HepG2 (cell line): ENCODE measurements at regions not wholly inside any gene's neighbourhood (a gene's known extent, or its start where the extent isn't known, plus 50 kb on each side); places are given as distances from the start of the nearest gene placed in this dataset.

Experiments
- ATAC-seq: fragments of 200-7000 bp; cut with Tn5 transposase; 3 replicates; pipeline ENCODE4 v1.9.1; 2020; ENCODE audit warnings: mild to moderate bottlenecking, moderate library complexity
- BruUV-seq: library from RNA; stranded (reverse); fragments of 400-500 nt; replicated peaks from 2 replicates; lab custom pipeline; 2021; lab: Mats Ljungman, UMichigan
- CTCF ChIA-PET: fragments of 300-600 bp; formaldehyde crosslinking; extraction: SDS; loops from one replicate; lab custom pipeline; 2021; ENCODE audit warnings: low total read pairs, inconsistent platforms, low intra/inter-chr PET ratio; lab: Yijun Ruan, JAX
- POLR2A ChIA-PET: fragments of 350-600 bp; sonication (Branson Sonifier 250); formaldehyde crosslinking; loops from one replicate; lab custom pipeline; 2020; ENCODE audit warnings: antibody characterized with exemption, inconsistent platforms; lab: Yijun Ruan, JAX
- DNase-seq: peaks from one replicate; pipeline ENCODE4 v3.0.0-alpha.2; 2015; ENCODE audit warnings: low spot score
- FAIRE-seq: peaks from 3 replicates; lab custom pipeline; 2011; peaks lifted over from hg19 to GRCh38; lab: Jason Lieb, UNC
- H2AFZ ChIP-seq: one replicate; pipeline ENCODE4 v1.6.1; 2011; ENCODE audit warnings: low read length, inconsistent platforms
- H3K27ac ChIP-seq: fragments of 300-600 bp; 3 replicates; pipeline ENCODE4 v1.8.0; 2011; ENCODE audit warnings: mixed run types, mild to moderate bottlenecking, mixed read lengths, low read length, inconsistent platforms; ENCODE audit not compliant: insufficient read depth; ENCODE audit errors: extremely low read length
- H3K27me3 ChIP-seq, 2 experiments: fragments of 200-600 bp in 1 of 2; 2 replicates in 1 of 2; 3 replicates in 1 of 2; pipeline versions ENCODE4 v1.6.0 to v1.8.0; 2011; ENCODE audit warnings: low read length in 2 of 2, mild to moderate bottlenecking in 2 of 2, moderate library complexity in 2 of 2, inconsistent platforms in 1 of 2; ENCODE audit not compliant: insufficient read depth in 2 of 2, control insufficient read depth in 1 of 2
- H3K36me3 ChIP-seq, 2 experiments: fragments of 200-600 bp in 1 of 2; replicated peaks in 1 of 2; 2 replicates in 1 of 2; 3 replicates in 1 of 2; pipeline versions ENCODE4 v1.5.1 to v1.8.0; 2011; ENCODE audit warnings: low read length in 2 of 2, inconsistent platforms in 1 of 2; ENCODE audit not compliant: insufficient read depth in 2 of 2, control insufficient read depth in 1 of 2
- H3K4me1 ChIP-seq: 2 replicates; pipeline ENCODE4 v1.5.1; 2012; ENCODE audit warnings: low read length, inconsistent platforms; ENCODE audit not compliant: insufficient read depth
- H3K4me2 ChIP-seq: 2 replicates; pipeline ENCODE4 v1.6.0; 2011; ENCODE audit warnings: low read depth, low read length, inconsistent platforms
- H3K4me3 ChIP-seq, 3 experiments: fragments of 200-600 bp in 1 of 3; sonication (generic), shearing (Covaris generic) in 1 of 3; replicated peaks in 1 of 3; 2 replicates each; pipeline ENCODE4 v1.5.1; 2011 to 2016; ENCODE audit warnings: low read length in 3 of 3, inconsistent platforms in 2 of 3, low read depth in 2 of 3, mild to moderate bottlenecking in 2 of 3, control low read depth in 1 of 3, mixed read lengths in 1 of 3; ENCODE audit not compliant: insufficient read depth in 1 of 3
- H3K79me2 ChIP-seq: one replicate; pipeline ENCODE4 v1.6.1; 2011; ENCODE audit warnings: low read length, inconsistent platforms; ENCODE audit not compliant: insufficient read depth
- H3K9ac ChIP-seq: 2 replicates; pipeline ENCODE4 v1.6.0; 2011; ENCODE audit warnings: mild to moderate bottlenecking, low read depth, low read length, inconsistent platforms; ENCODE audit not compliant: insufficient read depth
- H3K9me3 ChIP-seq: 2 replicates; pipeline ENCODE4 v1.5.1; 2012; ENCODE audit warnings: mild to moderate bottlenecking, low read length
- H4K20me1 ChIP-seq: 2 replicates; pipeline ENCODE4 v1.6.0; 2011; ENCODE audit warnings: inconsistent platforms, mild to moderate bottlenecking, low read length, moderate library complexity; ENCODE audit not compliant: insufficient read depth
- CHD4 ChIP-seq: fragments of 200-600 bp; sonication (generic); IDR thresholded peaks from 2 replicates; pipeline ENCODE4 v1.7.0; 2017; ENCODE audit warnings: mild to moderate bottlenecking, low read length, borderline replicate concordance
- FOSL2 ChIP-seq: sonication (generic); formaldehyde crosslinking; IDR thresholded peaks from 2 replicates; pipeline ENCODE4 v1.4.0; 2020; ENCODE audit warnings: missing genetic modification reagents
- GATAD1 ChIP-seq: IDR thresholded peaks from 2 replicates; pipeline ENCODE4 v1.6.1; 2016; ENCODE audit warnings: missing genetic modification reagents, missing compliant biosample characterization
- HNRNPK ChIP-seq: fragments of 200-400 bp; formaldehyde crosslinking; IDR thresholded peaks from 2 replicates; pipeline ENCODE4 v1.6.1; 2018; ENCODE audit warnings: low read length, low read depth, moderate library complexity, mild to moderate bottlenecking; ENCODE audit not compliant: poor library complexity, severe bottlenecking
- NCOR1 ChIP-seq: fragments of 200-600 bp; sonication (generic); IDR thresholded peaks from 2 replicates; pipeline ENCODE4 v1.7.0; 2017; ENCODE audit warnings: antibody characterized with exemption, low read length, borderline replicate concordance
- PTBP1 ChIP-seq: fragments of 200-400 bp; formaldehyde crosslinking; IDR thresholded peaks from 2 replicates; pipeline ENCODE4 v1.6.1; 2018; ENCODE audit warnings: low read length, low read depth; ENCODE audit not compliant: poor library complexity, severe bottlenecking
- ZFP82 ChIP-seq: sonication (generic); formaldehyde crosslinking; IDR thresholded peaks from 2 replicates; pipeline ENCODE4 v1.5.1; 2020; ENCODE audit warnings: mild to moderate bottlenecking, missing genetic modification reagents, borderline replicate concordance
- ZNF18 ChIP-seq: sonication (generic); formaldehyde crosslinking; IDR thresholded peaks from 2 replicates; pipeline ENCODE4 v1.8.0; 2022; ENCODE audit warnings: mild to moderate bottlenecking, missing genetic modification reagents; ENCODE audit not compliant: insufficient replicate concordance
- ZNF234 ChIP-seq: sonication (generic); formaldehyde crosslinking; conservative IDR thresholded peaks from 2 replicates; pipeline ENCODE4 v1.5.1; 2020; ENCODE audit warnings: mild to moderate bottlenecking, missing genetic modification reagents
- WGBS: methylation state at CpG from one replicate; pipeline ENCODE4 v1.1.6; 2017; ENCODE audit warnings: low lambda C conversion rate; 5-methylcytosine and 5-hydroxymethylcytosine counted together
- in situ Hi-C: cut with HindIII; loops from 2 replicates; pipeline ENCODE4 v1.10.0; 2017; ENCODE audit warnings: low pct_unique_long_range_greater_than_20kb; ENCODE audit not compliant: extremely low pct_ligation_motif_present
- intact Hi-C: fragments of 100-400 bp; cut with micrococcal nuclease; formaldehyde crosslinking; loops from one replicate; pipeline ENCODE4 v1.10.0; 2022; ENCODE audit not compliant: unreplicated experiment
- TF ChIP-seq, protein P1 (sequence below): IDR thresholded peaks from 2 replicates; pipeline ENCODE4 v1.6.1; 2016; ENCODE audit warnings: low read depth, borderline replicate concordance

DNA sequence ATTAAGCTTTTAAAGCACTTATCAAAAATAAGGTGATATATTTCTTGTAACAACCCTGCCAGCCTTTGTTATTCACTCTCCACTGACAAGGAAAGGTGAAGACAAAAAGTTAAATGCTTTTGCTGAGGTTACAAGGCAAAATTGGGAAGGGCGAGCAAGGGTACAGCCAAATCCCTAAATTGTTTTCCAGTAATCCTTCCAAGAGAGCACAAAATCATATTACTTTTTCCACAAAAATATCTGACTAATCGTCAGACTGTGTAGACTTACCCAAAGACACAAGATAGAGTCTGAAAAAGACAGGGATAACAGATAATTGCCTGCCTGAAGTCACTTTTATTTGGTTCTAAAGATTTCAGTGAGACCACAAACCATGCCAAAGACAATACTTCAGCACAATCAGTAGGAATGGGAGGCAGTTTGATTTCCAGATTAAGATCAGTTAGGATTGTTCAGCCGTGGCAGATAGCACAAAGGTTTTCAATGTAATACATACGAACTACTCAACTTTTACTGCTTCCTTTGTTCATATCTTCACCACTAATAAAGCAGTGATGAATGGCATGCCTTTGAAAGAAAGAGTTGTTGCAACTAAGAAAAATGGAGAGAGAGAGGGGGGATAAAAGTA lies 383.8 kb upstream of the TUSC1 start (continued):
- TF ChIP-seq ZNF18 = no peak

- no peak overlapping the region for H3K27ac ChIP-seq
- in situ Hi-C loops = no loop called here
- H3K4me3 ChIP-seq = no peak overlapping the region
- H2AFZ ChIP-seq = no peak overlapping the region
- H4K20me1 ChIP-seq = no peaks in the 10 kb centered on the region
- no peaks in the 10 kb centered on the region for H3K4me1 ChIP-seq
- 0% methylated on average over 1 of the region's 1 CpG for WGBS
- ChIA-PET POLR2A (no interaction called here), CTCF (no interaction called here)
- intact Hi-C loops = no loop called here
- no peak for TF ChIP-seq HNRNPK
- no peak for TF ChIP-seq NCOR1
- no peak for TF ChIP-seq PTBP1
- no peak for TF ChIP-seq FOSL2
- TF ChIP-seq CHD4 = no peak
- no peak for TF ChIP-seq ZNF234 (CRISPR knock-in tag)
- TF ChIP-seq GATAD1 (CRISPR knock-in tag) = no peak
- TF ChIP-seq ZFP82 (CRISPR knock-in tag) = no peak
- TF ChIP-seq, protein P1, sequence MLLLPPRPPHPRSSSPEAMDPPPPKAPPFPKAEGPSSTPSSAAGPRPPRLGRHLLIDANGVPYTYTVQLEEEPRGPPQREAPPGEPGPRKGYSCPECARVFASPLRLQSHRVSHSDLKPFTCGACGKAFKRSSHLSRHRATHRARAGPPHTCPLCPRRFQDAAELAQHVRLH (CRISPR knock-in tag) = no peak
- no TSS peak for BruUV-seq
- H3K4me2 ChIP-seq = no peak overlapping the region
- H3K79me2 ChIP-seq = no peaks in the 10 kb centered on the region
- DNase-seq = no peak
- H3K9me3 ChIP-seq = peaks cover 69% of the 10 kb centered on the region
- H3K27me3 ChIP-seq = no peaks in the 10 kb centered on the region
- no peak for FAIRE-seq
- ATAC-seq = no peak
- H3K9ac ChIP-seq = no peak overlapping the region
- H3K36me3 ChIP-seq = no peaks in the 10 kb centered on the region
These were observed 380.1 kb upstream of the TUSC1 start for GRCh38 chr9:26058111-26058895.
